T-helper 2 cell (primary cell): ENCODE measurements at regions not wholly inside any gene's neighbourhood (a gene's known extent, or its start where the extent isn't known, plus 50 kb on each side); places are given as distances from the start of the nearest gene placed in this dataset.

ENCODE experiments used
- DNase-seq, 5 experiments: peaks; one replicate each; pipeline versions ENCODE4 v3.0.0 to v3.0.0-alpha.2; 2012 to 2022

- DNase-seq, result peak in 1 of 5 experiments; percentile 6
These were observed 190.1 kb downstream of the TTC32 start for GRCh38 chr2:19711470-19712372.

GRCh38 chr2:19710230-19710629, 191.6 kb downstream of the TTC32 start:
- DNase-seq, result no peak

GRCh38 chr2:19709553-19709952, 192.2 kb downstream of the TTC32 start:
- DNase-seq, result no peak

GRCh38 chr2:19708776-19709175, 193.0 kb downstream of the TTC32 start:
- no peak for DNase-seq

GRCh38 chr2:19706332-19706731, 195.5 kb downstream of the TTC32 start:
- DNase-seq, result no peak

- no peak for DNase-seq
These were observed 199.5 kb downstream of the TTC32 start for GRCh38 chr2:19702267-19702666.

- no peak for DNase-seq
These were observed 200.8 kb downstream of the TTC32 start for GRCh38 chr2:19700861-19701585.

GRCh38 chr2:19697131-19697530, 204.7 kb downstream of the TTC32 start:
- DNase-seq, result no peak

- DNase-seq, result no peak
These were observed 206.1 kb downstream of the TTC32 start for GRCh38 chr2:19695706-19696105.

- DNase-seq, result no peak
These were observed 209.9 kb downstream of the TTC32 start for GRCh38 chr2:19691892-19692291.

- no peak for DNase-seq
These were observed 211.4 kb downstream of the TTC32 start for GRCh38 chr2:19690429-19690828.

GRCh38 chr2:19689646-19690168, 212.1 kb downstream of the TTC32 start:
- no peak for DNase-seq

GRCh38 chr2:19688059-19688458, 213.7 kb downstream of the TTC32 start:
- DNase-seq, result no peak

GRCh38 chr2:19687017-19687659, 214.6 kb downstream of the TTC32 start:
- DNase-seq, result no peak

- DNase-seq, result no peak
These were observed 215.3 kb downstream of the TTC32 start for GRCh38 chr2:19686439-19686838.

- DNase-seq, result no peak
These were observed 216.1 kb downstream of the TTC32 start for GRCh38 chr2:19685731-19686130.

- DNase-seq, result no peak
These were observed 217.3 kb downstream of the TTC32 start for GRCh38 chr2:19684516-19684915.

- DNase-seq, result no peak
These were observed 218.2 kb downstream of the TTC32 start for GRCh38 chr2:19683556-19683955.

GRCh38 chr2:19682493-19682892, 219.3 kb downstream of the TTC32 start:
- no peak for DNase-seq

GRCh38 chr2:19677825-19678518, 223.8 kb downstream of the TTC32 start:
- no peak for DNase-seq

GRCh38 chr2:19677215-19677777, 224.5 kb downstream of the TTC32 start:
- no peak for DNase-seq

- no peak for DNase-seq
These were observed 225.0 kb downstream of the TTC32 start for GRCh38 chr2:19676770-19677169.
